PC-9 (cell line): ENCODE measurements at regions not wholly inside any gene's neighbourhood (a gene's known extent, or its start where the extent isn't known, plus 50 kb on each side); places are given as distances from the start of the nearest gene placed in this dataset.

Experiments used
- BruUV-seq: library from RNA; stranded (reverse); fragments of 400-500 nt; replicated peaks from 2 replicates; lab custom pipeline; 2021; lab: Mats Ljungman, UMichigan
- CTCF ChIA-PET: fragments of 300-600 bp; sonication (Branson Sonifier 250); formaldehyde crosslinking; loops from one replicate; lab custom pipeline; 2022; ENCODE audit warnings: antibody characterized with exemption; lab: Charles Lee
- POLR2A ChIA-PET: fragments of 300-600 bp; sonication (Branson Sonifier 250); formaldehyde crosslinking; loops from one replicate; lab custom pipeline; 2022; ENCODE audit warnings: antibody characterized with exemption; ENCODE audit not compliant: unreplicated experiment; lab: Charles Lee
- DNase-seq, 2 experiments: peaks; one replicate each; pipeline versions ENCODE4 v3.0.0 to v3.0.0-alpha.2; 2015 to 2022; ENCODE audit warnings: mixed read lengths in 1 of 2
- H2AFZ ChIP-seq: fragments of 200-600 bp; sonication (generic); 2 replicates; pipeline ENCODE4 v1.8.1; 2017; ENCODE audit warnings: antibody characterized with exemption
- H3F3A ChIP-seq: fragments of 200-600 bp; sonication (generic); 2 replicates; pipeline ENCODE4 v1.8.1; 2017; ENCODE audit warnings: antibody characterized with exemption, mild to moderate bottlenecking, low read depth; ENCODE audit not compliant: insufficient read depth
- H3K27ac ChIP-seq: fragments of 200-600 bp; sonication (generic); 2 replicates; pipeline ENCODE4 v1.6.1; 2016; ENCODE audit warnings: mixed run types
- H3K27me3 ChIP-seq: fragments of 200-600 bp; sonication (generic); 2 replicates; pipeline ENCODE4 v1.6.1; 2016; ENCODE audit warnings: low read depth, mixed run types; ENCODE audit not compliant: insufficient read depth
- H3K36me3 ChIP-seq: fragments of 200-600 bp; sonication (generic); 2 replicates; pipeline ENCODE4 v1.6.1; 2016; ENCODE audit warnings: low read depth, mixed run types
- H3K4me1 ChIP-seq: fragments of 200-600 bp; sonication (generic); replicated peaks from 2 replicates; pipeline ENCODE4 v1.6.1; 2016; ENCODE audit warnings: mixed run types; ENCODE audit not compliant: insufficient read depth
- H3K4me2 ChIP-seq: fragments of 200-600 bp; sonication (generic); 2 replicates; pipeline ENCODE4 v1.6.1; 2017; ENCODE audit warnings: mixed run types
- H3K4me3 ChIP-seq: fragments of 200-600 bp; sonication (generic); 2 replicates; pipeline ENCODE4 v1.6.1; 2016; ENCODE audit warnings: mixed run types
- H3K79me2 ChIP-seq: fragments of 200-600 bp; sonication (generic); 2 replicates; pipeline ENCODE4 v1.6.1; 2017; ENCODE audit warnings: low read depth, mixed run types
- H3K9me2 ChIP-seq: fragments of 200-600 bp; sonication (generic); 2 replicates; pipeline ENCODE4 v1.8.1; 2017; ENCODE audit warnings: mild to moderate bottlenecking; ENCODE audit not compliant: insufficient read depth
- H3K9me3 ChIP-seq: fragments of 200-600 bp; sonication (generic); 2 replicates; pipeline ENCODE4 v1.8.1; 2016; ENCODE audit warnings: low read depth; ENCODE audit not compliant: insufficient read depth
- H4K20me1 ChIP-seq: fragments of 200-600 bp; sonication (generic); 2 replicates; pipeline ENCODE4 v1.8.1; 2017; ENCODE audit not compliant: insufficient read depth
- CTCF ChIP-seq: fragments of 200-600 bp; sonication (generic); conservative IDR thresholded peaks from 2 replicates; pipeline ENCODE4 v1.6.1; 2017; ENCODE audit warnings: mixed run types, antibody characterized with exemption, mild to moderate bottlenecking, moderate library complexity
- EZH2 ChIP-seq: fragments of 200-600 bp; sonication (generic); IDR thresholded peaks from 2 replicates; pipeline ENCODE4 v1.8.0; 2017; ENCODE audit warnings: antibody characterized with exemption, low read depth
- intact Hi-C: fragments of 100-400 bp; cut with micrococcal nuclease; formaldehyde crosslinking; loops from one replicate; pipeline ENCODE4 v1.10.0; 2022; ENCODE audit not compliant: unreplicated experiment

- Histone ChIP-seq H3K36me3 (no peaks in the 10 kb centered on the region), H3K27me3 (no peaks in the 10 kb centered on the region), H3K4me2 (no peak overlapping the region), H3F3A (peaks cover 11% of the 10 kb centered on the region), H3K79me2 (no peaks in the 10 kb centered on the region), H4K20me1 (no peaks in the 10 kb centered on the region), H2AFZ (no peak overlapping the region), H3K9me3 (peaks cover 6% of the 10 kb centered on the region; the same call in 1 of the 2 replicates), H3K27ac (no peak overlapping the region), H3K4me1 (peaks cover 21% of the 10 kb centered on the region), H3K9me2 (no peaks in the 10 kb centered on the region), H3K4me3 (no peak overlapping the region)
- ChIA-PET POLR2A (no interaction called here), CTCF (interaction anchor here (0.6 kb wide), 1 partner anchor 116 kb away, joined by 3 read pairs; no protein-coding TSS in a partner anchor)
- no TSS peak for BruUV-seq
- no peak for DNase-seq
- intact Hi-C loops: no loop called here
- no peak for TF ChIP-seq CTCF
- TF ChIP-seq EZH2: no peak
Observed at GRCh38 chr21:41625428-41625827, 117.5 kb upstream of the TMPRSS2 start.

- Histone ChIP-seq H2AFZ (no peak overlapping the region), H3K9me3 (peaks cover 6% of the 10 kb centered on the region; the same call in 1 of the 2 replicates), H3K4me2 (no peak overlapping the region), H3K4me3 (no peak overlapping the region), H3K27ac (no peak overlapping the region), H3K27me3 (no peaks in the 10 kb centered on the region), H3K79me2 (no peaks in the 10 kb centered on the region), H3K9me2 (no peaks in the 10 kb centered on the region), H3F3A (peaks cover 8% of the 10 kb centered on the region), H4K20me1 (no peaks in the 10 kb centered on the region), H3K36me3 (no peaks in the 10 kb centered on the region), H3K4me1 (peaks cover 21% of the 10 kb centered on the region)
- no peak for DNase-seq
- BruUV-seq: no TSS peak
- no peak for TF ChIP-seq EZH2
- no peak for TF ChIP-seq CTCF
- intact Hi-C loops: no loop called here
- ChIA-PET POLR2A (no interaction called here), CTCF (no interaction called here)
Observed at GRCh38 chr21:41624674-41625310, 116.8 kb upstream of the TMPRSS2 start.

- intact Hi-C loops: no loop called here
- no peaks in the 10 kb centered on the region for H3K36me3 ChIP-seq
- no peaks in the 10 kb centered on the region for H3K9me3 ChIP-seq
- no peak for DNase-seq
- no peak overlapping the region for H2AFZ ChIP-seq
- no TSS peak for BruUV-seq
- ChIA-PET POLR2A (no interaction called here), CTCF (no interaction called here)
- H3K9me2 ChIP-seq: no peaks in the 10 kb centered on the region
- H3F3A ChIP-seq: no peaks in the 10 kb centered on the region
- H3K4me3 ChIP-seq: no peak overlapping the region
- no peaks in the 10 kb centered on the region for H3K27me3 ChIP-seq
- H3K27ac ChIP-seq: no peak overlapping the region
- H3K4me1 ChIP-seq: peaks cover 17% of the 10 kb centered on the region
- no peak for TF ChIP-seq EZH2
- TF ChIP-seq CTCF: no peak
- no peak overlapping the region for H3K4me2 ChIP-seq
- H4K20me1 ChIP-seq: no peaks in the 10 kb centered on the region
- H3K79me2 ChIP-seq: no peaks in the 10 kb centered on the region
Observed at GRCh38 chr21:41623945-41624344, 116.0 kb upstream of the TMPRSS2 start.
